ENCODE measurements at regions not wholly inside any gene's neighbourhood (a gene's known extent, or its start where the extent isn't known, plus 50 kb on each side); places are given as distances from the start of the nearest gene placed in this dataset.

- TF ChIP-seq POLR2A (IDR thresholded peaks at IDR 0.05; ENCODE audit: control extremely low read depth in 1 of 2, low read depth in 2 of 2, low read length in 2 of 2) (no peak), TBP (IDR thresholded peaks at IDR 0.05; ENCODE audit: low read depth, low read length) (no peak), BRCA1 (IDR thresholded peaks at IDR 0.05; ENCODE audit: low read depth, low read length) (no peak), BACH1 (IDR thresholded peaks at IDR 0.05; ENCODE audit: low read length) (no peak), SAP30 (IDR thresholded peaks at IDR 0.05; ENCODE audit: insufficient read depth, insufficient replicate concordance, low read length) (no peak)
Observed at GRCh38 chr4:95754667-95755066, 85.2 kb upstream of the PDHA2 start (continued).
